ENCODE measurements at regions not wholly inside any gene's neighbourhood (a gene's known extent, or its start where the extent isn't known, plus 50 kb on each side); places are given as distances from the start of the nearest gene placed in this dataset.

GRCh38 chr3:64464955-64465354 lies 222.8 kb downstream of the ADAMTS9 start:
- DNase-seq, result no peak

DNA sequence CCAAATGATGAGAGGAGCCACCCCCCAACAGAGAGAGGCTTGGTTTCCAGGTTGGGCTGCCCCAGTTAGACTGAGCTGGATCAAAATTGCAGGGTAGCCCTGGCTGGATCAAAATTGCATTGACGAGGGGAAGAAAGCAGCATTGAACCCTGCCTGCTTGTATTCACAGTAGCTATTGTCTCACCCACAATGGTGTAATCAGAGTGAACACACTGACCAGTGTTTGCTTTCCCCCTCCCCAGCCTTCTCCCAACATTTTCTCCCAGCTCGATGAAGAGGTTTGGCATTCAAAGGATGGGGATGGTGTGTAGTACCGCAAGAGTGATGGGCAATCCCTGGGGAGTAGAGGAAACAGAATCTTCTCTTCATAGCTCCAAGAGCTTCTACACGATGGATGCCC lies 223.8 kb downstream of the ADAMTS9 start:
- no peak for DNase-seq

DNA sequence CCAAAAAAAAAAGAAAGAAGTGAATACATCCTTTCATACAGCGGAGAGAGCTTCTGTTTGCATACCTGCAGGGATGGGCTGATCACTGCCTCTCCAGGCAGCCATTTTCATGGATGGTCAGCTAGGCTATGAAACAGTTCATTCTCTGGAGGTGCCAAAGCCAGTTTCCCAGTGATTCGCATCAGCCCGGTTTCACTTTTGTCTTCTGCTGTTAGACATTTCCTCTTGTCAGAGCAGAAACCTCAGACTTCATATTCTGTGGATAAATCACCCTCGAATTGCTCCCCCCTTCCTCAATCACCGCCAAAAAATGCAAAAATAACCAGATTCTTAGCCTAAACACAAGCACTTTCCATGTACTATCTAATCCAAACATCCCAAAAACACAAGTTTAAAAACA lies 225.6 kb downstream of the ADAMTS9 start:
- DNase-seq, result no peak

DNA sequence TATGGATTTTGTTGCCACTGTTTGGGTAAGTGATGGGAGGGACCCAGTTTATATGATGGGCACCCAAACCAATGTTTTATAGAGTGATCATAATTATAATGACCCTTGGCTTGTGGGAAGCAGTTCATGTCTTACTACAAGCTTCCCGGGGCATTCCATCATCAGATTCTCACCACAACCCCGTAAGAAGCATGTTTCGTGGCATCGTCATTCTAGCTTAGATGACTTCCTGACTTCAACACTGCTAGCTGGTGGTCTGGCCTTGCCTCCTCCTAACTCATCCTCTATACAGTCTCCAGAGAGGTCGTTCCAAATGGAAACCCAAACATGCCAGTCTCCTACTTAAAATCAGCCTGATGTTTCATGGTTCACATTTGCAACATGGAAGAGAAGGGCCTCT lies 226.9 kb downstream of the ADAMTS9 start:
- no peak for DNase-seq

- no peak for DNase-seq
Observed at GRCh38 chr3:64460141-64460730, 227.6 kb downstream of the ADAMTS9 start.

DNA sequence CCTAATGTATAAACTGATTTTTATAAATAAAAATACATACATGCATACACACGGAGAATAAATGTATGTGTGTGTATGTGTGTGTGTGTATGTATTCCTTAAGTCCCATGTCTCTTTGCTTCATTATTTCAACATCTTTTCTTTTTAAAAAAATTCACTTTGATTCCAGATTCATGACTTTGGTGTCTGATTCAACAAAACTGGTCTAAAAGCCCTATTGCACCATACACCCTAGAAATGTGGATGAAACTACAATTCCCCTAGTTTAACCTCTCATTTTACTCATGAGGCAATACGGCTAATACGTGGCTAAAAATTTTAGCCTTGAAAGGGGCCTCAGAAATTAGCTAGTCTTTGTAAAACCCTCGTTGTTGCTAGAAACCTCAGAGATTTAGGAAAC lies 228.1 kb downstream of the ADAMTS9 start:
- no peak for DNase-seq

DNA sequence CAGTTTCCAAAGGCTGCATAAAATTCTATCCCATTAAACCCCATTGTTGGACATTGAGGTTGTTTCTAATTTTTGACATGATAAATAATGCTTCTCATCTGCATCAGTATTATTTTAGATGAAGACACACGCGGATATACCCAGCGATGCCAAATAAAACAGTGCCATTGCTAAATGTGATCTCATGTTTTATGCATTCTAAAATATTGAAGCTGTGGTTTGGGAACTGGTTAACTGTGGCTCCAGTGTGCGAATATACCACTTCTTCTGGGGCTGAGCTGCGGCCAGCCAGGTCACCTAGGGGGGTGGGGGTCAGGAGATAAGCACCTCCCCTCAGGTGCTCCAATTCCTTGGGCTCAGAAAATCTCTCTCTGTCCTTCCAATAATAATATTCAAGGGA lies 230.0 kb downstream of the ADAMTS9 start:
- no peak for DNase-seq

DNA sequence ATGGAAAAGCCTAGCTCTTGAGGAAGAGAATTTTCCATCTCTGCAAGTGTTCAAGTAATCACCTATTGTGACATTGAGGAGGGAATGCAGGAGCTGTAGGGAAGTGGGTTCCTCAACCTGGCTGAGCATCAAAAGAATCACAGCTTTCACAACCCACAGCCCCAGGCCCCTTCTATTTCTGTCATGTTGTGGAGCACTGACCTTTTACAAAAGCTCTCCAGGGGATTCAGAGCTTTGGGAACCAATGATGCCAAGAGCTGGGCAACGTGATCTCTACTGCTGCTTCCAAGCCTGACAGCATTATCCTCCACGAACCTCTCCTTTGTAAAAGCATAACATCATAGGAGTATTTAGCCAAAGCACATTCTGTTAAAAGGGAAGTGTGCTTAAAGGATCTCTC lies 231.1 kb downstream of the ADAMTS9 start:
- no peak for DNase-seq

- no peak for DNase-seq
Observed at GRCh38 chr3:64455351-64455750, 230.1 kb upstream of the PRICKLE2 start.

GRCh38 chr3:64454768-64455167 lies 229.5 kb upstream of the PRICKLE2 start:
- DNase-seq, result no peak

GRCh38 chr3:64454179-64454578 lies 228.9 kb upstream of the PRICKLE2 start:
- no peak for DNase-seq

DNA sequence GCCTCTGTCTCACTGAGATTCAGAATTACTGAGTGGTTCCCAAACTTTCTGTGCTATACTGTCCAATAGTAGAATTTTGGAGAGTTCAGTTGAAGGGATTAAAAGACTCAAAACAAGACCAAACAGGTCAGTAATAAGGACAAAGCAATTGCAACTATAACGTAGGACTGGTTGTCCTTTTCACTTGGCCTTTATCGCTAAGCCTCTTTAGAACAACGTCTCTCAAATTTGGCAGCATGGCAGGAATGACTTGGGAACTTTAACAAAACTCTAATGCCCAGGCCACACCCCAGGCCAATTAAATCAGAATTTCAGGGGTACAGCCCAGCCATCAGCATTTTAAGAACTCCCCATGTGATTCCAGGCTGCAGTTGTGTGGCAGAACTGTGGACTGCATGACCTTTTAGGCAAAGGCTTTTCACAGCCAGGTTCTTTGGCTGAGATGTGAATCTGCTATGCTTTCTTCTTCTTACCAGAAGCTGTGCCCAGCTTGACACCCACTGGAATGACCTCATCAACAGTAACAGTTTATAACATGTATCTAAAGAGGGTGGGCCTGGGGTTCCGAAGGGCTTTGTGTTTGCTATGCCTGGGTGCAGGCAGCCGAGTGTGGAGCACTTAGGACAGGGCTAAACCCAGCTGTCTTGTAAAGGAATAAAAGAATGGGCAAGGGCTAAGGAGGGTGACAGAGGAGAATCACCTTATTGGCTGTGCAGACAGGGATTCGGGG lies 226.2 kb upstream of the PRICKLE2 start:
- DNase-seq, result no peak

DNA sequence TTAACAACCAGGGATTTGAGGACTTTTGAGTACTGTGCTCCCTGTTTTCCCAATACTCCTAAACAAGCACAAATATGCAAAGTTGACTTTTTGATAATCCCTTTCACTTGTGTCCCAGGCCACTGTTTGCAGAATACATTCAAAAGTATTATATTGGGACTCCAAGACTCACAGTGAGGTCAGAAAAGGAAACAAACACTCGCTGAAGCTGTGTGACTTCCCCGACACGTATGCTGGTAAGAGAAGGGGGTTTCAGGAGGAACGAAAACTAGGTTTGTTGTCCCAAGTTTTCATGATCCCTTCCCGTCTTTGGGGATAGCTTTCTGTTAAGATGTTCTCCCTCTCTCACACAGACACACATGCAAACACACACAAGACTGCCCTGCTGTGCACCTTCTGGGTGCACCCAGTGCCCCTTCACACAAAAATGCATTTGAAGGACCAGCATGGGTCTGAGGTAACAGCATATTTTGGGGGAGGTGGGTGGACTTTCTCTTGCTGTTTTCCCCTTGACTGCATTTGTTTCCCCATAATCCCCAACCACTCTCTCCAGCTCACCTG lies 225.2 kb upstream of the PRICKLE2 start:
- no peak for DNase-seq

DNA sequence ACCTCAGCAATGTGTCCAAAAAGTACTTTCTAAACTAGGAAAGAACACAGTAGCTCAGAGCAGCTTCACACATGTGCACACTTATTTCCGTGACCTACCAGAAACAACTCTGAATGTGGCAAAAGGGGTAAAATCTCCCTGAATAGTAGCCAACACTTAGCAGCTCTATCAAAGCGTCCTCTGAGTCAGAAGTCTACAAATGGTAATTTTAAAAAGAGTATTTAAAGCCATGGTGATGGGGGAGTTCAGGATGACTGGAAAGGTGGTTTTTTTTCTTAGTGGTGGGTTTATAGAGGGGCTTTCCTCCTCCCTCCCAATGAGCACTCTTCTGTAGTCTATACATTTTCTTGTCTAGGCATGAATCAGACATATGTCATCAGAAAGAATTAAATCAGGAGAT lies 223.8 kb upstream of the PRICKLE2 start:
- DNase-seq, result no peak

GRCh38 chr3:64445944-64446300 lies 220.7 kb upstream of the PRICKLE2 start:
- DNase-seq, result no peak

DNA sequence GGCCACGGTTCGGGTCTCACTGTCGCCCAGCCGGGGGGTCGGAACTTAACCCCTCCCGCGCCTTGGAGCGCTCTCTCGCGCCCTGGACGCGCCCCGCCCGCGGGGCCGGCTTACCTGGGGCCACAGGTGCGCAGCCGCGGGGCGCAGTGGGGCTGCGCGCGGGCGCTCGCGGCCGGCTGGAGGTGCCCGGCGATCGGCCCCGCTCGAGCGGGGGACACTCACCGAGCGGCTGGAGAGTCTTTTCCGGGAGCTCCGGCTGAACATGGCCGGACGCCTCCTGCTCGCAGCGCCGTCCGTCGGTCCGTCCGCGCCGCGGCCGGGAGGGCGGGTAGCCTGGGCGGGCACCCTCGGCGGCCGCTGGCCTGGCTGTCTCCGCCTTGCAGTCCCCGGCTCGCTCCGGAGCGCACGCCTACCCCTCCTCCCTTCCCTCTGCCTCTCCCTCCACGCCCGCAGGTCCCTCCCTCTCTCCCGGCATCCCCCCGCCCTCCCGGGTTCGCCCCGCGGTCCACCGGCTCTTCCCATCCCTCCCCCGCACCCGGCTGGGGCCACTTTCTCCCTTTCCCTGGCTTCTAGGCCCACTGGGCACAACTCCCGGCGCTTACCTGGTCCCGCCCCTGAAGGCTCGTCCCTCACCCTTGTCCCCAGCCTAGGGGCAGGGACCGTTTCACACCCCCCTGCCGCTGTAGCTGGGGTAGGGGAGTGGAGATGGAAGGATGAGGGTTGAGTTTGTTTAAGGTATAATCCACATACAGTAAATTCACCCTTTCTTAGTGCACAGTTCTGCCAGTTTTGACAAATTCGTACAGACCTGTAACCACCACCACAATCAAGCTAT lies 220.1 kb upstream of the PRICKLE2 start:
- DNase-seq, result peak; percentile 5

DNA sequence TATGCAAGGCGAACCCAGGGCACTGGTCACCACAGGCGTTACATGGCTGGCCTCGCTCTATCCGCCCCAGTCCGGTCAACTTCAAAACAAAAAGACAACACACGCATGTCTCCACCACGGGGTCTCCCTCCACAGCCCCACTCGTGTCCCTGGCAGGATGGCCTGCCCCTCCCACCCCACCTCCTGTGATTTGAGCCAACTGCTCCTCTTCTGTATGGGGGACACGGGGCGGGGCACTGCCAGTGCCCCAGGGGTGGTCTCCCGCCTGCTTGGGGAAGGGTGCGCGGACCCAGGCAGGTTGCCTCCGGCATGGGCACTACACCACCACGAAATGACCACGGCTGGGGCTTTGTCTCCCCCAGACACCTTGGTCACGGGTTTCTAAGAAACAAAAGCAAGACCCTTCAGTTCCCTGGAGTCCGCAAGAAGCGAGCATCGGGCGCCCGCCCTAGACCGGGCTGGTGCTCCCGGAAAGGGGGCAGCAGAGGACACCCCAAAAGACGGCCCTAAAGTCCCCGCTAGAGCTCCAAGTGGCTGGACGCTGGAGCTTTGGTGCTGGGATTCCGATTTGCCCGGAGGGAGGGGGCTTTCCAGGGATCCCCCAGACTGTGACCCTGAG lies 219.3 kb upstream of the PRICKLE2 start:
- no peak for DNase-seq

DNA sequence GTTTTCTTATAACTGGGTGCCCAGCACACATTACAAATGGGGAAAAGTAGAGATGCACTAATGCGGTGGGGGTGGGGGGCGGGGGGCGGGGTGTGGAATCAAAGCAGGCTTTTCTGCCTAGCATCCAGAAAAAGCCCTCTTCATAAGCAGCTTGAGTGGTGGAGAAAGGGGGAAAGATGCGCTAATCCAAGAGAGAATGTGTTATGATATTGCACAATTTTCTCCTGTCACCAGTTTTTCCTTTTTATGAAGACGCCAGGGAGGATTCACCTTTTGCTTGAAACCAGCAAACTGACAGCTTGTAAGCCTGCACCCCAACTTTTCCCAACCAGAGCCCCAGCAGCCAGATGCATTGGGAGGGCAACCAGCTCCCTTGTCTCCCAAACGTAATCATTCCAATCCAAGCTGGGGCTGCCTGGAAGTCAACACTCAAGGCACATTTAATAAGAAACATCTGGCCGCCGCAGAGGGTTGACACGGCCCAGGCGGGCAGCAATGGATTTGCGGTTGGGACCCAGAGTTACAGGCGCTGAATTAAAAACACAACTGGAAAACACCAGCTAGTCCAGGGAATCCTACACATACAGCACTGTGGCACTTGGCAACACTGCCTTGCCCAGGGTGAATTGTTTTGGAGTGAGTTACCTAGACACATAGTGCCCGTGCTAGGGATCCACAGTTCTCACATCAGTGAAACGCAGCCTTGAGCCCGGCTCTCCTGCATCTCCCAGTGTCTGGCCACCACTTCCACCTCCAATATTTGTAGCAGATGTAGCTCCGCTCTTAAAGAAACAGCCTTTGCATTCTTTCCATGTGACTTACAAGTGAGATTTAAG lies 218.5 kb upstream of the PRICKLE2 start:
- DNase-seq, result no peak

DNA sequence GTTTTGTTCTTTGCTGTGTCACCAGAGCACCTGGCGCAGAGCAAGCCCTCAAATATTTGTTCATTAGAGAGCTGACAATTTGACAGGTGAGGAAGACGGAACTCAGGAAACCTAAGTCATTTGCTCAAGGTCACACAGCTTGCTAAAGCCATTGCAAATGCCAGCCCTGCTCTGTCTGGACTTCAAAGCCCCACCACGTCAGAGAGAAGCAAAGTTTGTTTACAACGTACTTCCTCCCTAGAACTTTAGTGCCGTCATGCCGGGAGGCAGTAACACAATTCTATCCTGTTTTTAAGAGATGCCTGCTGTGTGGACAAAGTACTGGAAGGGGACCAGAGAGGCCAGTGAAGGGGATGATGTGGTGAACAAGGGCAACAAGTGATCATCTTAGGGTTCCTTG lies 216.6 kb upstream of the PRICKLE2 start:
- no peak for DNase-seq

DNA sequence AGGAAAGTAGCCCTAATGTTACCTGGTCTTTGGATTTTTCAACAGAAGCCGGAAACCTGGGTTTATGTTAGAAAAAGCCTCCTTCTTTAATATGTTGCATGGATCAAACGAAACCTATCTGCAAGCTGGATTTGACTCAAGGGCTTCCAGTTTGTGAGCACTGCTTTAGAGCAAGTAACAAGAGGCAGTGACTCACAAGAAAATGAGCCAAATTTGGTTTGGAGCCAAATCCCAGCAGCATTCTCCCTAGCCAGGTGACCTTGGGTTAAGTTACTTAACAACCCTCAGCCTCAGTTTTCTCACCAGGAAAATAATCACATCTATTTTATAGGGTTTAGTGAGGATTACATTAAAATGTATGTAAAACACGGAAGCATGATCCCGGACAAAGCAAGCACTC lies 215.2 kb upstream of the PRICKLE2 start:
- peak; percentile 52 for DNase-seq

GRCh38 chr3:64438812-64439211 lies 213.5 kb upstream of the PRICKLE2 start:
- no peak for DNase-seq

DNA sequence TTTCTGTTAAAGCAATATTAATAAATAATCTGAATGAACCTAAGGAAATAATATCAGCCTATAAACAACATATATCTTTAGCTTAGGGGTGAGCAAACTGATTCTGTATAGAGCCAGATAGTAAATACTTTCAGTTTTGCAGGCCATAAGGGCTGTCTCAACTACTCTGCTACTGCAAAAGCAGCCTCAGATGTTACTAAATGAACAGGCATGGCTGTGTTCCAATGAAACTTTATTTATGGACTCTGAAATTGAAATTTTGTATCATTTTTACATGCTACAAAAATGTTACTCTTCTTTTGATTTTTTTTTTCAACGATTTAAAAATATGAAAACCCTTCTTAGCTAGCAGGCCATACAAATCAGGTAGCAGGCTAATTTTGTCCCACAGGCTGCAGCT lies 212.8 kb upstream of the PRICKLE2 start:
- DNase-seq, result no peak

GRCh38 chr3:64437131-64437530 lies 211.9 kb upstream of the PRICKLE2 start:
- DNase-seq, result no peak
